Iris pigment epithelial cell (primary cell): ENCODE measurements at regions not wholly inside any gene's neighbourhood (a gene's known extent, or its start where the extent isn't known, plus 50 kb on each side); places are given as distances from the start of the nearest gene placed in this dataset.
A peak's percentile ranks its signal among the peaks of the same experiment; 100 is the strongest.

Experiments used
- DNase-seq: peaks from one replicate; pipeline ENCODE4 v3.0.0-alpha.2; 2011; ENCODE audit warnings: low read depth

DNA sequence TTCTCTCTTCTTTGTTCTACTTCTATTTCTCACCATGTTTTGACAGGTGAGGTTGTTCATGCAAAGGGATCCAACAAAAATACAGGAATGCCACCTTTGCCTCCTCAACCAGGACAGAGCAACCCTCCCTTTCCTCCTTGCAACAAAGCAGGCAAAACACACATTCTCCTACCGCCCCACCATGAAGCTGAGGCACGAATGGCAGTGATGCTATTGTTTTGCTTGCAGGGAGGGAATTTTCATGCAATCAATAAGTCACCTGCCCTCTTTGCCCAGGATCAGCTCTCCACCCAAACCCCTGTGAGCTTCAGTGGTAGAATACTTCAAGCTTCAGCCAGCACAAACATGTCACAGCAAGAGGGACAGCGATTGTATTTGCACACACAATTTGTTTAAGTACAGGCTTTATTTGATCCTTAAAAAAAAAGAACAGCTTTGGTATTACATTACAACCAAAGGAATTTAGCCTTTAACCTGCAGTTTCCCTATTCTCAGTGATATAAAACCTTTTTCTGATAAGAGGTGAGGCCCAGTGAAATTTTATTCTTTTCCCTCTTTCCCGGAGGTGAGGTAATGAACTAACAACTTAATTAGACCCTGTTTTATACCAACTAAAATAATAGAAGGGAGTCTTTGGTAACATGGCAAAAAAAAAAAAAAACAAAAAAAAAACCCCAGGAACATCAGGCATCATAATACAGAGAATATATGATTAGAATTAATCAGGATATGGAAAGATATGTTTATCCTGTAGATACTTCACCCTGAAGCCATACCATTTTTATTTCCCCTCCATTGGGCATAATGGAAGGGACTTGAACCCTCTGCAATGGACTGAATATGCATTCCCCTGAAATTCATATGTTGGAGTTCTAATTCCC lies 87.0 kb upstream of the EEA1 start:
- peak; percentile 32 for DNase-seq

DNA sequence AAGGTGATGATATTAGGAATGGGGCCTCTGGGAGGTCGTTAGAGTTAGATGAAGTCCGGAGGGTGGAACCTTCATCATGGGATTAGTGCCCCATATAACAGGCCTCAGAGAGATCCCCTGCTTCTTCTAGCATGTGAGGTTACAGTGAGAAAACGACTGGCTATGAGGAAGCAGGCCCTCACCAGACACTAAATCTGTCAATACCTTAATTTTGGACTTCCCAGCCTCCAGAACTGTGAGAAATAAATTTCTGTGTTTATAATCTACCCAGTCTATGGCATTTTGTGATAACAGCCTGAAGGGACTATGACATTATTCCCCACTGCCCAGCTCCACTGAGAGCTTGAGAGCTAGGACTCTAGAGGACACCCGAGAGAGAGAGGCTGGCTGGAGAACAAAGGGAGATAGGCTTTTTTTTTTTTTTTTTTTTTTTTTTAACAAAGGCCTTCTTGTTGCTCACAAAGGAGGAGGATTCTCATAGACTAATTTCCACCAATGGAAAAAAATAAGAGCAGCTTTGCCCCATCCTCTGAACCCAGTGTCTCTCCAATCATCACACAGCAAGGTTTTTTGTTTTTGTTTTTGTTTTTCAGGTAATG lies 87.8 kb upstream of the EEA1 start:
- no peak for DNase-seq

DNA sequence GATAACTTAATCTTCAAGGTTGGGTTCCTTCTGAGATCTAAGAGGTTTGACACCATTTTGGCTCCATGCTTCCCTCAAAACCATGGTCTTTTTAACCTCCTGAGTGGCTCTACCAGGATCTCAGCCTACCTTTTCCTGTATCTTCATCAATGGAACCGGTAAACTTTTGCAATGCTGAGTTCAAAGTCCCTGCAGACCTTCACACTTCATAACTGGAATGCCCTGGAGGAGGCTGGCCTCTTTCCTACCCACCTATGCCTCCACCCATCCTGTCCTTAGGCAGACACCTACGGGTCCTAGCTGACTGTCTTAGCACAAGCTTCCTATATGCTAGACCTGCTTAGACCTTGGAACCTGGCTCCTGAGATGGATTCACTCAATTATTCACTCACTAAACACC lies 89.5 kb upstream of the EEA1 start:
- DNase-seq: no peak

DNA sequence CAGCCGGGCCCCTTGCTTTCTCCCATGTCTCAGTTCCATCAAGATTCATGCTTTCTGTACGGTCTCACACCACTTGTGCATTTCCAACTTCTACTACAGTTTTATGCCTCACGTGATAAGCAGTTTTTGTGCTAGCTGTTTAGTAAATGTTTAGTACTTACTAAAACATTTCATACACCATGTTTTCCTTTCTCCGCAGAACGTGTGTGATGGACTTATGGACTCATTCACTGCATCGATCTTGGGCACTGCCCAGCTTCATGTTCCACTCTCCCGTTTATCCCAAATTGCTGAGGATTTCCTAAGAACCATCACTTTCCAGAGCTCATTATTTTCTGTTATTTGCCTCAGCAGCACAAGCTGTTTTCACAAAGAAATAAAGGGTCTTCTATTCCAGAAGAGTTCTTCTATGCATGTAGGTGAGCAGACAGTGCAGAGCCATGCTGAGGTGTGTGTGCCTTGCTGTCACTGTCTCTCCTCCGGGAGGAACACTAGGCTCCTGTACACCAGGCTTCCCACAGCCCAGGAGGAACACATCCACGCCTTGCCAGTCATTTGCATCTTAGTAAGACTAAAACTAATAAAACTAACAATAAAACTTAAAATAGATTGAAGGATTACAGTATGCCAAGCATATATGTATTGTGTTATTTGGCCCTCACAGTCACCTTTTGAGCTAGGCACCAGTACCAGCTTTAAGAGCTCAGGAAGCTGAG lies 90.3 kb upstream of the EEA1 start:
- no peak for DNase-seq

DNA sequence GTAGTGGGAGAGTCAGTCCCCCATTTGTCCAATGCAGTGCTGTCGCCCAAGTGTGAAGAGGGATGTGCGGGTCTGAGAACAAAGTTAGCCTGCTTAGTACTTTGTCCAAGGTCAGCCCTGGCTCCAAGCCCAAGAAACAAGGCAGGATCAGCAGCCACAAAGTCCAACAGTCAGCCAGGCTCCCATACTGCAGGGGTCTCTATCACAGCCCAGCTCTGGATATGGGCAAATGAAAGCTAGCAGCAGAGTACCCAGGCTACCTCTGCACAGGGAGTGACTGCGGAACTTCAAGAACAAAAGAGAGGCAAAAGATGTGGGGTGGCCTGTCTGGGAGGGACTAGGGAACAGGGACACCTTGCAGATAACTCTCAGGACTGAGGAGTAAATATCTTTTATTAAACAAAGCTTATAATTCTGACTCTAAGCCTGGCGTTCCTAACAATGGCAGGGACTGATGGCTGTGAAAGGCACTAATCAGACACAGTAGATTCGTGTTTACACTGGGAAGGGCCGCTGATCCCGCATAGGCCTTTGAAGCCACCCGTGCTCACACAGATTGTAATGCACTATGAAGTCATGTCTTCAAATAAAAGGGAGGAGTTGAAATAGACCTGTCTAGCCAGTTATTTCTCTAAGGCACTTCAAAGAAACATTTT lies 91.0 kb upstream of the EEA1 start:
- peak; percentile 18 for DNase-seq

DNA sequence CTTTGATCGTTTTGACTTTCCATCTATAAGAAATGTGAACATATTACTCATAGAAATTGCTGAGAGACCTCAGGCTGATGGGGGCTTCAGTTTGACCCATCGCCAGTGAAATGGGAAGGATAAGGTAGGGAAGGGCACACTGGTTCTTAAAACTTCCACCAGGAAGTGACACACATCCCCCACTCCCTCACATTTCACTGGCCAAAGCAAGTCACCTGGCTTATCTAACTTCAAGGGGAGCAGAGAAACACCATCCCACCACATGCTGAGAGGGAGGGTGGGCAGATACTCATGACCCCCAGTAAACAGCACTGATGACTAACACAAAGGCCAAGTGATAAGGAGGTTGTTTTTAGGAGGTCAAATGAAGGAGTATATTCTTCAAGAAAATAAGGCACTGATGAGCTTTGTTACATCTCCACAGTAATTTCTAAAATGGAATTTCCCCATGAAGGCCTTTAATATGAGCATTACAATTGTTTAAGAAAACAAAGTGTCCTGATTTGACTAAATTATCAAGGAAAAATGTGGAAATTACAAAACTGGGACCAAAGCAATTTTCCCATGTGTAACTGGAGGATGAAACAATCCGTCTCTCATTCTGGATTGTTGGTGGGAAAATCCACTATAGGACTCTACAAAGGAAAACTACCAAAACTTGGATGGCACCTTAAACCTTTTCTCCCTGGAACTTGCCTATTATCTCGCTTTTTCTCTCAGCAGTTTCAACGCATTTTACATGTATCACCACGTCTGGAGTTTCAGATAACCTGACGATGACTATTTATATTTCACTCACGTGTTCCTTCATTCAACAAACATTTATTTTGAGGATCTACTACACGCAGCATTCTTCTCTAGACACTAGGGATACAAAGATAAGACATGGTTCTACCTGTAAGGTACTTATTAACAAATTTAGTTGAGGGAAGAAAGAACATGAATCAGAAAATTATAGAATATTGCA lies 91.8 kb upstream of the EEA1 start:
- DNase-seq: no peak

DNA sequence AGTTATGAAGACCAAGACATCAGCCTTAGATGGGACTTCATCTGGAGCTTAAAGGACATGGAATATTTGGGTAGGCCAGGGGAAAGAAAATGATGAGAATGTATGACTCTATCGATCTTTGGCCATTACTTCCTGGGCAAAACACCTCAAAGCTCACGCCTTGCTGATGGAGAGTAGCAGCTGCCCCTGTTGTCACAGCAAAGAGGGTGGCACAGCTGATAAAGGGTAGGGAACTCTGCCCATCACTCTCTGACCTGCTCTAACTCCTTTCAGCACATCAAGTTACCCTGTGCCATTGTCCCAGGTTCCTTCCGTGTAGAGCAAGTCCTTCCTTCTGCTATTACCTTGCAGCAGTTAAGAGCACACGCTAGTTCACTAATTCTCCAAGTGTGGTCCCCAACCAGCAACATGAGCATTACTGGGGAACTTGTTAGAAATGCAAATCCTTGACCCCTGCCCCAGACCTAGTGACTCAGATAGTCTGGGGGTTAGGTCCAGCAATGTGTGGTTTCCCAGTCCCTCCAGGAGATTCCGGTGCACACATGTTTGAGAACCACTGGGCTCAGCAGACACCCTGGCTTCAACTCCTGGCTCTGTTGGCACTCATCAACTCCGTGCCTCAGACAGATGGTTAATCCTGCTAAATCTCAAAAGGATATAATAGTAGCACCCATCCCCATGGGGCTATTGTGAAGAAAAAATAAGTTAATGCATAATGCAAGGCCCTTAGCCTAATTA lies 93.7 kb upstream of the EEA1 start:
- DNase-seq: peak; percentile 45

DNA sequence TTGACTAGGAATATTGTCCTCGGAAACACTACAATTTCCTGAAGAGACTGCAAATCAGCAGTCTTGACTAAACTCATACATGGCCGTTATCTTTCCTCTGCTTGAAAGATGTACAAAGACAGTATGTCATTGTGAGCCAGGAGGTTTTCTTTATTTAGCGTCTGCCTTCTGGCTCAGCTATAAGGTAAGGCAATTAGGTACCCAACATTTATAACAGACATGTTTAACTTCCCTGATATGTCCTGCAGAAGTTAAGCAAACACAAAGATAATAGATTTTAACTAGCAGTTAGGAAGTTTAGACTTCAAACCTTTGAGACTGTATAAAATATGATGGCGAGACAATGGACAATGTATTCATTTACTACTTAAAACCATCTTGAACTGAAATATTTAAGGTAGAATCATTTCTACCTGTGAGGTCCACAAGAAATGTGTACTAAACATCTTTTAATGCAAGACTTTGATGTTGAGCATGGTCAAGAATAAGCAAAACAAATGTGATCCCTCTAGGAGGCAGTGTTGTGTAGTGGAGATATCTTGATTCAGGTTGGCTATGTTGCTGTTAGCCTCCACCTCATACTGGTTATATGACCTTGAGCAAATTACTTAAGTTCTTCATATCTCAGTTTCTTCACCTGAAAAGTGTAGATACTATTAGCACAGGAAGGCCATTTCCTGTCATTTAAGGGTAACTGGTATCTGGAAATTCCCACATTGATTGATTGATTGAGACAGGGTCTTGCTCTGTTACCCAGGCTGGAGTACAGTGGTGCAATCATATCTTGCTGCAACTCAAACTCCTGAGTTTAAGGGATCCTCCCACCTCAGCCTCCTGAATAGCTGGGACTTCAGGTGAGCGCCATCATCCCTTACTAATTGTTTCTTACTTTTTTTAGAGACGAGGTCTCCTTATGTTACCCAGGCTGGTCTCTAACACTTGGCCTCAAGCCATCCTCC lies 96.3 kb upstream of the EEA1 start:
- DNase-seq: peak; percentile 82

DNA sequence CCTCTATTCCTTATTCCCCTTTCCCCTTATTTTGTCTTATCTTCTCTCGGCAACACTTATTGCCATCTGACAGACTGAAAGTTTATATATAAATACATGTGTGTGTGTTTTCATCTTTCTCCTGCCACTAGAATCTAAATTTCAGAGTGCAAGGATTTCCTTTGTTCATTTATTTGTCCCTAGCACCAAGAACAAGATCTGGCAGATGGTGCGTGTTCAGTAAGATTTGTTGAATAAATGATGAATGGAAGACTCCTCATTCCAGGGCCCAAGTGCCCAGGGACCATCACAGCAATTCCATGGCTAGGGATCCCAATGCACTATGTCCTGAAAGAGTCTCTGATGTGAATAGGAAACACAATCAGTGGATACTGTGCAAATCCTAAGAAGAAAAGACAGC lies 97.9 kb upstream of the EEA1 start:
- no peak for DNase-seq

DNA sequence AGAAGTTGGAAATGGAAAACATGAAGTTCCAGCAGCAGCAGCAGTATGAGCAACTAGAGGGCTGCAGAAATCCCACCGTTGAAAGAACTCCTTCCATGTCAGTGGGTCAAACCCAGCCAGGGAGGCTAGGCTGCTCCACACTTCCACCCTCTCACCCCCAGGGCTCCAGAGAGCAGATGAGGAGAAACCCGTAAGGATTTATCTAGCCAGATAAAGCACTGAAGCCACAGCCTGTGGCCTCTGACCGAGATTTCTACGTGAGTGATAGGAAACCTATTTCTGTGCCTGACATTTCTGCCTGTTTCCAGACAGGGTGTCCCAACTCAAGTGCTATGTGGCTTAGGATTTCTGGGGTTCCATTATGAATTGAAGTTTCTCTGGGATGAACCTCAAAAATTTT lies 100.0 kb upstream of the EEA1 start:
- DNase-seq: no peak

DNA sequence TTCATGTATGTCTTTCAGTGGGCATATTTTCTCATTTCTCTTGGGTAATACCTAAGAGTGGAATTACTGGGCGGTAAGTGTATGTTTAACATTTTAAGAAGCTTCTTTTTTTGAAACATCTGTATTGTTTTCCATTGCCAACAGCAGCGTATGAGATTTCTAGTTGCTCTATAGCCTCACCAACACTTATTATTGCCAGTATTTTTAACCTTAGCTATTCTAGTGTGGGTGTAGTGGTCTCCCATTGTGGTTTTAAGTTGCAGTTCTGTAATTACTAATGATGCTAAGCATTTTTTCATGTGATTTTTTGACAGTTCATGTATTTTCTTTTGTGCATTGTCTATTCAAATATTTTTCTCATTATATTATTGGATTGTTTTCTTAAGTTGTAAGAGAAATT lies 101.9 kb upstream of the EEA1 start:
- no peak for DNase-seq

DNA sequence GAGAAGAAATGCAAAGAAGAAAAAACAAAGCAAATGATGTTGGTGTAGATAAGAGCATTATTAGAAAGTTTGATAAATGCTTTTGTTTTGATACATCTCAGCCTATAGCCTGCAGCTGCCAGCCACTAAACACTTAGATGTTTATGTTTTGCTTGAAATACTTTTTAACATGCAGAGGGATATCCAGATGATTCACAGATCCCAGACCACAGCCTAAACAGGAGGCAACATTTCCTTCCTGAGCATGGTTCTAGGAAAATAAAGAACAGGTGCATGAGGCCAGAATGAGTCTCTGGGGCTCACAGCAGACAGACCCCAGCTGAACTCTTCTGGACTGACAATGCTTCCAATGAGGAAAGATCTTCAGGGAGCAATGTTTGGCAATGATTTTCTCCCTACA lies 103.7 kb upstream of the EEA1 start:
- DNase-seq: peak; percentile 53

DNA sequence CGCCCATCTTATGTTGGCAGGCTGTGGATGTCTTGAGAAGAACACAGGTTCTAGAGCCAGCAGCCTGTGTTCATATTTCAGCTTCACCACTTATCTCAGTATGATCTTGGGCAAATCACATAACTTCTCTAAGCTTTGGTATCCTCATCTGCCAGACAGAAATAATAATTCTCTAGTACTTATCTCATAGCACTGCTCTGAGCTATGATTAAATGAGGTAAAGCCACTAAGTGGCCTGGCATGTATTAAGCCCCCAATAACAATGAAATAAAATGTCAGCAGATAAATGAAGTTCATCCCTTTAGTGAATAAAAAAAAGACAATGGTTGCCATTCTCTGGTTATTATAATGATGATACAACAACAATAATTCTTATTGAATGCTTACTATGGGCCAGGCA lies 104.9 kb upstream of the EEA1 start:
- DNase-seq: no peak

DNA sequence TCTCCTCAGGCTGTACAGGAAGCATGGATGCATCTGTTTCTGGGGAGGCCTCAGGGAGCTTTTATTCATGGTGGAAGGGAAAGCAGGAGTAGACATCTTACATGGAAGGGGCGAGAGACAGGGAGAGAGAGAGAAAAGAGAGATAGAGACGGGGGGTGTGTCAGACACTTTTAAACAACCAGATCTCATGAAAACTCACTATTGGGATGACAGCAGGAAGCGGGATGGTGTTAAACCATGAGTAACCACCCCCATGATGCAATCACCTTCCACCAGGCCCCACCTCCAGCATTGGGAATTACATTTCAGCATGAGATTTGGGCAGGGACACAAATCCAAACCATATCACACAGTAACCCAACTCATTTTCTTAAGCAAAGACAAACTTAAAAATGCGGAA lies 110.0 kb upstream of the EEA1 start:
- DNase-seq: peak; percentile 16

DNA sequence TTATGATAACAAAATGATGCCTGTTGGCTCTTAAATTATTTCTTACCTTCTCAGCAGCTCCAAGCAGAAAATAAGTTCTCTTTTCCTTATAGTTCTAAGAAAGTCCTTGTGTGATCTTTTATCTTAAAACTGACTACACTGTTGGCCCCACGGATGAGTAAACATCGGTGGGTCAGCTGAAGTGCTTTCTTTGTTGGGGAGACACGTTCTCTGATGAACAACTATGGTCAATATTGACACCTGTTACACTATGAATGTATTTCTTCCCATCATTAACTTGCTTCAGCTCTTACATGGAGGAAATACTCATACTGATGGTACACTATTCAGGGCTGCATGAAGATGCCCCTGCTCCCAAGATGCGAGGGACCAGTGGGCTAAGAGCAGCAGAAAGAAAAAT lies 110.8 kb upstream of the EEA1 start:
- DNase-seq: no peak

DNA sequence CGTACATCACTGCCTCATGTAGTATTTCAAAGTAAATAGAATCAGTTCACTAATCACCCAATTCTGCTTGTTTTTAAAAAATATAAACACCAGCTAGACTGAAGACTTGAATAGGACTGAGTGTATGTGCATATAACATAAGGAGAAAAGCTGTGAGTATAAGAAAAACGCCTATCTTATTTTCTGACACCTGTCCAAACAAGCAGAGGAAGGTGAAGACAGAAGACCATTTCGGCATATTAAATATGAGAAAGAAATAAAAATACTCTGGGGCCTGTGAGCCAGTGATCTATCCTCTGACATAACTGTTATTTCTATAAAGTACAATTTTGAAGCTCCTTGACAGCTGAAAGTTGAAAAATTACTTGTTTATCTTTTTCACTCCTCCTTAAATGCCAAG lies 111.3 kb upstream of the EEA1 start:
- no peak for DNase-seq

DNA sequence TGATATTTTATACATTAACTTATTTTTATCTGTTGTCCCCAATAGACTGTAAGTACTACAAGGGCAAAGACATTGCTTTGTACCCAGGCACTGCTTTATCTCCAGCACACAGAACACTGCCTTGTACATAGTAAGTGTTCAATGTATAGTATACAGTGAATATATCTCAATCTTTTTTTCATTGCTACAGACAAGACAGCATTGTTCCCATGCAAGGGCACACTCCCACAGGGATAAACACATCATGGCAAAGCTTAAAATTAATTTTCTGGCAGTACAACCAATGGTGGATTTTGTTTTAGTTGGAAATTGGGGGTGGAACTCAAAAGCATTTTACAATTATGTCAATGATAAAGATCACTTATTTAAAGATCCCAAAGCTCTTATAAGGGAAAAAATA lies 112.3 kb upstream of the EEA1 start:
- no peak for DNase-seq

DNA sequence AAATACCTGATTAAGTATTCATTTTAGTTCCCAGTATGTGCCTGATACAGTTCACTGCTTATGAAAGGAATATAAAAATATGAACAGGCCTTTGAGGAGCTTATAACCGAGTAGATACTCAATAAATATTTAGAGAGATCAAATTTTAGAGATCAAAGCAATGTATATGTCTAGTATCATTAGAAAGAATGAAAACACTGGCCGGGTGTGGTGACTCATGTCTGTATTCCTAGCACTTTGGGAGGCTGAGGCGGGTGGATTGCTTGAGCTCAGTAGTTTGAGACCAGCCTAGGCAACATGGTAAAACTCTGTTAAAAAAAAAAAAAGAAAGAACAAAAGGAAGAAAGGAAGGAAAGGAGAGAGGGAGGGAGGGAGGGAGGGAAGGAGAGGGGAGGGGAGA lies 113.2 kb upstream of the EEA1 start:
- DNase-seq: peak; percentile 46

DNA sequence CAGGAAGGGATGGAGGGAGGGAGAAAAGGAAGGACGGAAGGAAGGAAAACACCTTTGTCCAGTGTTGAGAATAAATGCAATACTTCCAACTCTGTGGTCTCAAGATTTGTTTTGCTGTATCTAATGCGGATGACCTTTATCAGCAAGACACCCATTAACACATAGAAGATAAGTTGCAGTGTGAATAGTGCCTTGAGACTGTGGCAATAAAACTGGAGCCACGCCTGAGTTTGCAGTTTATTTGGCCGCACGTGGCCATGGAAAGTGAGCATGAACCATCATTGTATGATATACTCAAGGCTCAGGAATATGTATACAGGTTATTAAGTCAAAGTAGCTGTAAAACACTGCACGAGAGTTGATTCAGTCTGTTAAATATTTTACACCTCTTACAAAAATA lies 113.6 kb upstream of the EEA1 start:
- no peak for DNase-seq
